ENCODE measurements at regions not wholly inside any gene's neighbourhood (a gene's known extent, or its start where the extent isn't known, plus 50 kb on each side); places are given as distances from the start of the nearest gene placed in this dataset.

GRCh38 chr13:24007979-24008620 is 110.8 kb upstream of the C1QTNF9B start:
- DNase-seq (ENCODE audit: low read depth) (no peak), FAIRE-seq (no peak)
- no peak overlapping the region for H3K4me3 ChIP-seq (ENCODE audit: insufficient read depth, low read depth, low read length)
- Mint-ChIP-seq H3K36me3 (ENCODE audit: low read depth, unreplicated experiment) (peaks cover 3% of the 10 kb centered on the region), H3K4me3 (ENCODE audit: unreplicated experiment) (no peak overlapping the region), H3K27me3 (ENCODE audit: low read depth, unreplicated experiment) (no peaks in the 10 kb centered on the region), H3K27ac (ENCODE audit: unreplicated experiment) (peak overlapping the region; percentile 77), H3K4me1 (ENCODE audit: low read depth, unreplicated experiment) (peaks cover 36% of the 10 kb centered on the region), H3K9me3 (ENCODE audit: unreplicated experiment) (no peaks in the 10 kb centered on the region)
- peaks cover 2% of the 10 kb centered on the region for H3K27me3 ChIP-seq (ENCODE audit: insufficient read depth, low read length)
- no peaks in the 10 kb centered on the region for H3K79me2 ChIP-seq (ENCODE audit: insufficient read depth, low read length)
- no peaks in the 10 kb centered on the region for H3K36me3 ChIP-seq (ENCODE audit: insufficient read depth, low read length)
- H2AFZ ChIP-seq (ENCODE audit: low read depth, low read length) = no peak overlapping the region
- H3K9ac ChIP-seq (ENCODE audit: low read length) = no peak overlapping the region
- no peaks in the 10 kb centered on the region for H3K9me3 ChIP-seq (ENCODE audit: insufficient read depth, low read depth, low read length)
- H3K27ac ChIP-seq (ENCODE audit: low read depth, low read length) = no peak overlapping the region
- no peak for TF ChIP-seq CTCF (IDR thresholded peaks at IDR 0.05; ENCODE audit: insufficient read depth, low read depth, low read length)
- no peak for TF ChIP-seq EZH2 (IDR thresholded peaks at IDR 0.05; ENCODE audit: insufficient read depth, low read length)
- no peaks in the 10 kb centered on the region for H4K20me1 ChIP-seq (ENCODE audit: insufficient read depth, low read length)
- peaks cover 8% of the 10 kb centered on the region for H3K4me1 ChIP-seq (ENCODE audit: insufficient read depth, low read length)
- H3K4me2 ChIP-seq (ENCODE audit: low read length) = no peak overlapping the region

GRCh38 chr13:24008679-24009078 is 111.4 kb upstream of the C1QTNF9B start:
- Histone ChIP-seq H2AFZ (ENCODE audit: low read depth, low read length) (no peak overlapping the region), H3K27ac (ENCODE audit: low read depth, low read length) (no peak overlapping the region), H3K36me3 (ENCODE audit: insufficient read depth, low read length) (no peaks in the 10 kb centered on the region), H3K4me3 (ENCODE audit: insufficient read depth, low read depth, low read length) (no peak overlapping the region), H3K79me2 (ENCODE audit: insufficient read depth, low read length) (no peaks in the 10 kb centered on the region), H3K9ac (ENCODE audit: low read length) (no peak overlapping the region), H4K20me1 (ENCODE audit: insufficient read depth, low read length) (no peaks in the 10 kb centered on the region), H3K27me3 (ENCODE audit: insufficient read depth, low read length) (peaks cover 2% of the 10 kb centered on the region), H3K9me3 (ENCODE audit: insufficient read depth, low read depth, low read length) (no peaks in the 10 kb centered on the region), H3K4me2 (ENCODE audit: low read length) (no peak overlapping the region), H3K4me1 (ENCODE audit: insufficient read depth, low read length) (peaks cover 8% of the 10 kb centered on the region)
- H3K27ac Mint-ChIP-seq (ENCODE audit: unreplicated experiment) = no peak overlapping the region
- peaks cover 4% of the 10 kb centered on the region for H3K27me3 Mint-ChIP-seq (ENCODE audit: low read depth, unreplicated experiment)
- DNase-seq (ENCODE audit: low read depth) = peak; percentile 58
- no peaks in the 10 kb centered on the region for H3K9me3 Mint-ChIP-seq (ENCODE audit: unreplicated experiment)
- H3K4me3 Mint-ChIP-seq (ENCODE audit: unreplicated experiment) = no peak overlapping the region
- peaks cover 36% of the 10 kb centered on the region for H3K4me1 Mint-ChIP-seq (ENCODE audit: low read depth, unreplicated experiment)
- H3K36me3 Mint-ChIP-seq (ENCODE audit: low read depth, unreplicated experiment) = peaks cover 3% of the 10 kb centered on the region
- TF ChIP-seq CTCF (IDR thresholded peaks at IDR 0.05; ENCODE audit: insufficient read depth, low read depth, low read length) (no peak), EZH2 (IDR thresholded peaks at IDR 0.05; ENCODE audit: insufficient read depth, low read length) (no peak)
- no peak for FAIRE-seq

GRCh38 chr13:24011266-24011665 is 114.0 kb upstream of the C1QTNF9B start:
- FAIRE-seq = no peak
- no peak overlapping the region for H3K4me3 Mint-ChIP-seq (ENCODE audit: unreplicated experiment)
- H3K9ac ChIP-seq (ENCODE audit: low read length) = no peak overlapping the region

More at GRCh38 chr13:24011266-24011665, 114.0 kb upstream of the C1QTNF9B start:
- Histone ChIP-seq H2AFZ (ENCODE audit: low read depth, low read length) (no peak overlapping the region), H3K4me3 (ENCODE audit: insufficient read depth, low read depth, low read length) (no peak overlapping the region), H4K20me1 (ENCODE audit: insufficient read depth, low read length) (no peaks in the 10 kb centered on the region), H3K79me2 (ENCODE audit: insufficient read depth, low read length) (no peaks in the 10 kb centered on the region), H3K4me2 (ENCODE audit: low read length) (no peak overlapping the region), H3K27ac (ENCODE audit: low read depth, low read length) (no peak overlapping the region), H3K4me1 (ENCODE audit: insufficient read depth, low read length) (peaks cover 8% of the 10 kb centered on the region), H3K36me3 (ENCODE audit: insufficient read depth, low read length) (no peaks in the 10 kb centered on the region), H3K27me3 (ENCODE audit: insufficient read depth, low read length) (peaks cover 2% of the 10 kb centered on the region), H3K9me3 (ENCODE audit: insufficient read depth, low read depth, low read length) (no peaks in the 10 kb centered on the region)
- Mint-ChIP-seq H3K27me3 (ENCODE audit: low read depth, unreplicated experiment) (peaks cover 4% of the 10 kb centered on the region), H3K4me1 (ENCODE audit: low read depth, unreplicated experiment) (peaks cover 19% of the 10 kb centered on the region), H3K9me3 (ENCODE audit: unreplicated experiment) (no peaks in the 10 kb centered on the region), H3K36me3 (ENCODE audit: low read depth, unreplicated experiment) (peaks cover 3% of the 10 kb centered on the region), H3K27ac (ENCODE audit: unreplicated experiment) (no peak overlapping the region)
- TF ChIP-seq CTCF (IDR thresholded peaks at IDR 0.05; ENCODE audit: insufficient read depth, low read depth, low read length) = no peak
- no peak for TF ChIP-seq EZH2 (IDR thresholded peaks at IDR 0.05; ENCODE audit: insufficient read depth, low read length)
- DNase-seq (ENCODE audit: low read depth) = no peak

Data from astrocyte (in vitro differentiated cells and primary cell).